Transverse colon (tissue), 4 donors: ENCODE measurements at regions not wholly inside any gene's neighbourhood (a gene's known extent, or its start where the extent isn't known, plus 50 kb on each side); places are given as distances from the start of the nearest gene placed in this dataset.

Experiments
- DNase-seq: peaks from one replicate; pipeline ENCODE4 v3.0.0-alpha.2; 2019
- H3K27ac ChIP-seq, 4 donors: fragments of 200-600 bp; sonication (generic); 2 replicates each; pipeline ENCODE4 v1.5.1; 2016 to 2018; ENCODE audit warnings: inconsistent platforms in 4 of 4
- H3K27me3 ChIP-seq: fragments of 200-600 bp; sonication (generic); 2 replicates; pipeline ENCODE4 v1.5.1; 2017; ENCODE audit warnings: inconsistent platforms
- H3K36me3 ChIP-seq, 4 donors: fragments of 200-600 bp; sonication (generic); 2 replicates each; pipeline ENCODE4 v1.5.1; 2017 to 2019; ENCODE audit warnings: inconsistent platforms in 4 of 4
- H3K4me1 ChIP-seq, 4 donors: fragments of 200-600 bp; sonication (generic); 2 replicates each; pipeline ENCODE4 v1.5.1; 2017 to 2020; ENCODE audit warnings: inconsistent platforms in 4 of 4
- H3K4me3 ChIP-seq, 4 donors: fragments of 200-600 bp; sonication (generic); 1 replicate in 1 of 4; 2 replicates in 3 of 4; pipeline versions ENCODE4 v1.5.1 to v1.6.1; 2017 to 2019; ENCODE audit warnings: inconsistent platforms in 4 of 4
- H3K9me3 ChIP-seq, 2 donors: fragments of 200-600 bp; sonication (generic); 2 replicates each; pipeline ENCODE4 v1.5.1; 2017 to 2019; ENCODE audit warnings: inconsistent platforms in 2 of 2
- CTCF ChIP-seq, 5 experiments: fragments of 200-600 bp in 3 of 5; fragments of 450-650 bp in 2 of 5; sonication (generic) in 3 of 5; IDR thresholded peaks; 1 replicate in 2 of 5; 2 replicates in 3 of 5; pipeline ENCODE4 v1.5.1; 2016 to 2017; ENCODE audit warnings: antibody characterized with exemption in 5 of 5, inconsistent platforms in 3 of 5, mild to moderate bottlenecking in 2 of 5, moderate library complexity in 1 of 5
- EP300 ChIP-seq: sonication (generic); formaldehyde crosslinking; IDR thresholded peaks from one replicate; pipeline ENCODE4 v1.6.1; 2017; ENCODE audit warnings: antibody characterized with exemption, low read depth
- POLR2A ChIP-seq: fragments of 450-650 bp; IDR thresholded peaks from one replicate; pipeline ENCODE4 v1.6.1; 2016; ENCODE audit warnings: antibody characterized with exemption, mild to moderate bottlenecking, moderate library complexity
- POLR2AphosphoS5 ChIP-seq, 3 donors: sonication (generic); formaldehyde crosslinking; IDR thresholded peaks; one replicate each; pipeline ENCODE4 v1.6.1; 2016; ENCODE audit warnings: antibody characterized with exemption in 3 of 3
- WGBS, 2 donors: methylation state at CpG; one replicate each; pipeline ENCODE4 v1.1.5; 2018; ENCODE audit warnings: low coverage in 1 of 2; 5-methylcytosine and 5-hydroxymethylcytosine counted together
- in situ Hi-C, 4 donors: fragments of 200-750 bp; cut with MboI; loops; one replicate each; pipeline versions ENCODE4 v1.15.0 to v1.15.1; 2017; ENCODE audit warnings: low sequenced_read_pairs in 3 of 4, low pct_ligation_motif_present in 1 of 4, low pct_unique_long_range_greater_than_20kb in 1 of 4
- intact Hi-C: fragments of 100-400 bp; cut with DNase I; formaldehyde crosslinking; loops from one replicate; pipeline ENCODE4 v1.15.1; 2023; ENCODE audit warnings: low total_unique reads

GRCh38 chr2:217538719-217539118, 464.1 kb downstream of the TNS1 start:
- 49 to 66% methylated on average over 2 of the region's 2 CpGs for WGBS, 2 donors
- TF ChIP-seq POLR2A: no peak
- no peak for TF ChIP-seq POLR2AphosphoS5 (IDR thresholded peaks at IDR 0.05)
- no peak for TF ChIP-seq EP300
- TF ChIP-seq CTCF (IDR thresholded peaks at IDR 0.05): no peak
- H3K27ac ChIP-seq: no peak overlapping the region
- intact Hi-C loops: no loop called here
- H3K4me1 ChIP-seq: no peaks in the 10 kb centered on the region
- H3K4me3 ChIP-seq: no peak overlapping the region
- no peak for DNase-seq
- H3K9me3 ChIP-seq: no peaks in the 10 kb centered on the region
- H3K36me3 ChIP-seq: no peaks in the 10 kb centered on the region
- H3K27me3 ChIP-seq: no peaks in the 10 kb centered on the region
- in situ Hi-C loops: no loop called here

- intact Hi-C loops: no loop called here
- TF ChIP-seq POLR2A (no peak), CTCF (IDR thresholded peaks at IDR 0.05) (no peak), EP300 (no peak), POLR2AphosphoS5 (IDR thresholded peaks at IDR 0.05) (no peak)
- Histone ChIP-seq H3K27me3 (no peaks in the 10 kb centered on the region), H3K4me3 (no peak overlapping the region), H3K9me3 (no peaks in the 10 kb centered on the region), H3K36me3 (no peaks in the 10 kb centered on the region), H3K27ac (no peak overlapping the region), H3K4me1 (no peaks in the 10 kb centered on the region)
- in situ Hi-C loops: no loop called here
- no peak for DNase-seq
- WGBS, 2 donors: 42 to 47% methylated on average over 6 of the region's 6 CpGs
Observed at GRCh38 chr2:217535957-217536708, 466.7 kb downstream of the TNS1 start.

GRCh38 chr2:217530392-217531090, 472.3 kb downstream of the TNS1 start:
- H3K27me3 ChIP-seq: no peaks in the 10 kb centered on the region
- H3K4me1 ChIP-seq: no peaks in the 10 kb centered on the region
- intact Hi-C loops (no loop called here), in situ Hi-C loops (no loop called here)
- WGBS, 2 donors: 37 to 40% methylated on average over 1 to 2 of the region's 2 CpGs
- no peak for TF ChIP-seq CTCF (IDR thresholded peaks at IDR 0.05)
- TF ChIP-seq EP300: no peak
- no peak overlapping the region for H3K27ac ChIP-seq
- DNase-seq: no peak
- no peak overlapping the region for H3K4me3 ChIP-seq
- no peaks in the 10 kb centered on the region for H3K9me3 ChIP-seq
- no peaks in the 10 kb centered on the region for H3K36me3 ChIP-seq

GRCh38 chr2:217529271-217529670, 473.5 kb downstream of the TNS1 start:
- Histone ChIP-seq H3K36me3 (no peaks in the 10 kb centered on the region), H3K4me3 (no peak overlapping the region), H3K4me1 (no peaks in the 10 kb centered on the region), H3K9me3 (no peaks in the 10 kb centered on the region), H3K27ac (no peak overlapping the region), H3K27me3 (no peaks in the 10 kb centered on the region)
- in situ Hi-C loops: no loop called here
- WGBS, 2 donors: 73 to 86% methylated on average over 1 to 2 of the region's 2 CpGs
- TF ChIP-seq POLR2AphosphoS5 (IDR thresholded peaks at IDR 0.05) (no peak), EP300 (no peak), CTCF (IDR thresholded peaks at IDR 0.05) (no peak), POLR2A (no peak)
- intact Hi-C loops: no loop called here
- no peak for DNase-seq
